HG03521 (cell line): ENCODE measurements at regions not wholly inside any gene's neighbourhood (a gene's known extent, or its start where the extent isn't known, plus 50 kb on each side); places are given as distances from the start of the nearest gene placed in this dataset.

Experiments used
- ATAC-seq: cut with Tn5 transposase; IDR thresholded peaks from one replicate; pipeline ENCODE4 v1.9.1; 2021; ENCODE audit warnings: mild to moderate bottlenecking, moderate library complexity; ENCODE audit not compliant: unreplicated experiment

DNA sequence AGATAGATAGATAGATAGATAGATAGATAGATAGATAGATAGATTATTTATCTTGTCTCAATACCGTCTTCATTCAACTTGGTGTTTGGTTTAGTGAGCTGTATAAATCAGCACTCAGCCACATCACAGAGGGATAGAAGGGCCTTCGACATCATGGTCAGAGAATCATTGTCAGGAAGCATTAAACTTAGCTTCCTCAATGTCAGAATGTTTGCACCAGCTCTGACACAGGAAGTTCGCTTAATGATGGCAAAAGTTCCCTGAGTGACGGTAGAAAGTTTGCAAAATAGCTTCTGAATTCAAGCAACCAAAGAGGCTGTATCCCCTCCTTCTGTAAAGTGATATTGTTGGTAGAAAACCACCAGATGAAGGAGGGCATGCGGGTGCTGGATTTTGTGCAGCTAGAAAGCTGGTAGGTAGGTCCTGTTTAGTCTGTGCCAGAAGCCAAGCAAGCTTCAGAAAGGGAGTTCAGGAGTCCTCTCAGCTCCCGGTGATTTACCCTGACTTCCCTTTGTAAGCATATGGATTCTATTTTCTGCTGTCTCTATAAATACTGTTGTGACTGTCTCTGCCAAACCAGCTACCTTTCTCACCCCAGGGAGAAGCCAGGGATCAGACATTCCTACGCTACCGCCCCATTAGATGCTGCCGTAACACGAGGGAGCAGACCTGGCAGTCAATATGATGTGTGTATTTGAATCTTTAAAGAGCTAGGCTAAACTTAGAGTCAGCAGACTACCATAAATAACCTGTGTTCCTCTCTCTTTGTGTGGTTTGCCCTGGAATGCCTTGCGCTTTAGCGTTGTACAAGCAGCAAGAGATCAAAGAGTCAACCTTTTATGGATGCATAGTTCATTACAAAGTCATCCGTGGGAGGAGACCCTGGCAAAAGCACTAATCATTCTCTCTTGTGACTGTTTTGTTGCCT is 200.5 kb upstream of the KIAA1217 start:
- ATAC-seq = no peak

DNA sequence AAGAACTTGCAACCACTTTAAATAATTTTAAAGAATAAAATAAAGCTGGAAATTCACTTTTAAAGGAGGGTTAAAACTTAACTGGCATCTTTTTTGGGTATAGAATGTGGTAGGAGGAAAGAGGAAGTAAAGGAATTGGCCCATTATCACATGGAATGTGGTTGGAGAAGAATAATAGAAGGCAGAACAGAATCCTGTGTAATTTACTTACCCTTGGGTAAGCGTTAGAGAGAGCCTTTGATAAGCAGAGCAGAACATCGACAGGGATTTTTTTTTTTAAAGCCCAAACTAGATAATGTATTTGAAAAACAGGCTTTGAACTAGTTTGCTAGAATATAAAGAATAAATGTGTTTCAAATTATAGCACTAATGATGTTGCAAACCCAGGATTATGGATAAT is 199.8 kb upstream of the KIAA1217 start:
- no peak for ATAC-seq

DNA sequence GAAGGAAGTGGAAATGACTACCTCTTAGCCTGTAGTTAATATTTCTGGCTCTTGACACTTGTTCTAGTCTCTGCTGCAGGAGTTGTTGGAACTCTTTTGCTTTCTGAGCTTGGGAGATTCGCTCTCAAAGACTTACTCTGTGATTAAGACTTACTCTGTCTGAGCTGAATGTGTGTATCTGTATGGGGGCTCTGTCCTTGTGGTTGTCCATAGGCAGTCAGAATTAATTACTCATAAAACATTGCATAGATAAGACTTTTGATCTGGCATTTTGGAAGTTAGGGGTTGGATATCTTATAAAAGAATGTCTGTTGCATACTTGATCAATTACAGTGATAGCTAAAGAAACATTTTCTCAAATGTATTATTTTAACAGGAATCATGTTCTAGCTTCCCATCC is 199.2 kb upstream of the KIAA1217 start:
- no peak for ATAC-seq

DNA sequence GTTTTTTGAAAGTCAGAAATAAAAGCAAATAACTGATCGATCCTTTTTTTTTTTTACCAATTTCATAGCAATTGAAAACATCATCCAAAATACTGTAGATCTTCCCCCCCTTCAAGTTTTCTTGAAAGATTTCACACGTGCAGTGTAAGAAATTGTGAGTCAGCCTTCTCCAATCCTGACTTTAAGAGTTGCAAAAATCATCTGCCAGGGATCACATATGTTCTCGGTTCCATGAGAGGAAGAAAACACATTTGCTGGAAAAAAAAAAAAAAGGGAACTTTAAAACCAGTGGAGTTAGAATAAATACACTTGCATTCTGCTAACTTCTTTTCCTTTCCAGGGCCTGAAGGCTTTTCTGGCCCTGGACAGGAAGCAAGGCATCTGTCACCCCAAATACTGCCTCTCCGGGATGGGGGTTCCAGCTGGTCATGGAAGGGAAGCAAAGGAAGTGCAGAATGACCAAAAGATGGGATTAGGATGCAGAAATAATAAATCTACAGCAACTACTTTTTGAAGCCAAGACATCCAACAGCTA is 198.4 kb upstream of the KIAA1217 start:
- no peak for ATAC-seq

DNA sequence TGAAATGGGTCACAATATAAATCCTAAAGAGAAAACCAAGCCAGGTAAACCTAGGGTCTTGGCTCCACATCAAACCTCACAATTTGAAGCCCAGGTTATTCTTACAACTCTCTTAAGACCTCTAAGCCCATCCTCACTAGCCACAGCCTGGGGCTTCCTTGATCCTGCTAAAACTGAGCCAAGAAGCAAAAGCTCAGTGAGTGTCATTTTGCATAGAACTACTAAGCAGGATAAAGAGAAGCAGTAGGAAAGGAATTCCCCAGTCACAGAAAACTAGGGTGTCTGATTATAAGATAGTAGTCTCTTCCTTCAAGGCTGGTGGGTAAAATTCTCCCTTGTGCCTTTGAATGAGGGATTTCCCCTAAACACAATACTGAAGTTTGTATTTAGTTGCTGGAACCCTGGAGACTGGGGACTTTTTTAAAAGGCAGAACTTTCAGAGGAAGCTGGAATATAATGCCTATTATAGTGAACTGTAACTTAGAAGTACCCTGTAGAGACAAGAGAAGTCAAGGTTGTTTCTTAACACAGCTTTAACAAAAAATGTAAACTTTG is 196.6 kb upstream of the KIAA1217 start:
- no peak for ATAC-seq

DNA sequence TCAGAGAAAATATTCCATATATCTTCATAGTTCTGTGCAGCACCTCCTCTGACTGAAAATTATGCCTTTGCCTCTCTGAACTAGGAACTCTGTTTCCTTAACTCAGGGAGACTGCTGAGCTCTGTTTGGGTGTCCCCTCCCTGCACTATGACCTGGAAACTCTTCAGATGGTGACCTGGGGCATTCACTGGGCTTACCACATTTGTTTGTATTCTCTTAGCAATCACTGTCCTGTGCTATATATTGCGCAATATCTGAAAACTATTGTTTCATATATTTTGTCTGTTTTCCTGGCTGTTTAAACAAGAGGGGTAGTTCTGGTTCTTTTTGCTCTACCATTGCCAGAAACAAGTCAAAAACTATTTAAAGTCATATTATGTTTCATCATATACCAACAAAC is 181.8 kb upstream of the KIAA1217 start:
- no peak for ATAC-seq

DNA sequence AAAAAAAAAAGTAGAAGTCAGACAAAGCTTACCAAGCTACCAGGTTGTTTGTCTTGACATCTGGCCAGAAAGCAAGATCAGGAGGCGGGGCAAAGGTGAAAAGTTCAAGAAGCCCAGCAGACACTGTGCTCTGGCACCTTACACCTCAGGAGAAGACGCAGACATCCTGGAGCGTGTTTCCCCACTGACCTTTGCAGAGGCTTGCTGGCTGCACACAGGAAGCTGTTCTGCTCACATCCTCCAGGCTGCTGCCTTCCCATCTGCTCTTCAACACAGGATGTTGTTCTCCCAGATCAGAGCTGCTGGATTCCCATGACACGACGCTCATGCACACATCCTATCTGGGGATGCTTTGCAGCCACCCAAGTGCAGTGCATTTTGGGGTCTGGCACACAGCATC is 174.4 kb upstream of the KIAA1217 start:
- no peak for ATAC-seq

DNA sequence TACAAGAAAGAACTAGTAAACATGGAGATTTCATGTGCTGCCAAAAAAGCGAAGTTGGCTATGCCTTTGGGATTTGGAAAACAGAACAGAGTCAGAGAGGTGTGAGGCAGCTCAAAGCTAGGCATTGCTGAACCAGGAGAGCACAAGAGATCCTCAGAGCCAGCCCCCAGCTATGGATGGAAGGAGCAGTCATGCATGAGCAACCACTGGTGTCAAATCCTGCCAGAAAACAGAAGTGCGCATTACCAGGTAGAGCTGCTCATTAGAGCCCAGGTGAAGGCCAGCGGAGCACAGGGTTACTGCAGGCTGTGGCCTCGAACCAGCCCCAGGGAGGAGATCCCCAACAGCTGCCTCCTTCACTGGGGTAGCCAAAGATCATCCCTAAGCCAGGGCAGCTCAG is 173.2 kb upstream of the KIAA1217 start:
- no peak for ATAC-seq

DNA sequence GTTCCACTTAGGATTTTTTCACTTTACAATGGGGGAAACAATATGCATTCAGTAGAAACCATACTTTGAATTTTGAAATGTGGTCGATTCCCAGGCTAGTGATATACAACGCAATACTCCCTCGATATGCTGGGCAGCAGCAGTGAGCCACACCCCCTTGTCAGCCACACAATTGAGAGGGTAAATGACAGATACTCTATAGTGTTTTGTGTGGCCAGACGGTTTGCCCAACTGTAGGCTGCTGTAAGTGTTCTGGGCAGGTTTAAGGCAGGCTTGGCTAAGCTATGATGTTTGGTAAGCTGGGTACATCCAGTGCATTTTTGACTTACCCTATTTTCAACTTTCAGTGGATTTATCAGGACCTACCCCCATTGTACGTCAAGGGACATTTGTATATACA is 169.6 kb upstream of the KIAA1217 start:
- ATAC-seq = no peak

DNA sequence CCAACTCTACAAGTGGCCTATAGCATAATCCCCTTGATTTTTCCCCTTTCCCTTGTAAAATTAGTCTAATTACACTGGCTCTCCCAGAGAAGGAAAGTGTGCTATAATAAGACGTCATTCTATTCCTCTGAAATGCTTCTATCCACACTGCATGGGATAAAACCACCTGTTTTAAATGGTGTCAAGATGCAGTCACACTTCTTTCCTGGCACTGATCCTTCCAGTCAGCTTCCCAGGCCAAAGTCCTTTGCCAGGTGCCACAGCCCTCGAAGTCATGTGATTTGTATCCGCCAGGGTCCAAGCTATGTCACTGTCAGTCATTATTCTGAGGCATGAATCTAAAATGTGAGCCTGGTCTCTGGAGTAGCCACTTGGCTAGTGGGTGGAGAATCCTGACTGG is 169.0 kb upstream of the KIAA1217 start:
- no peak for ATAC-seq

DNA sequence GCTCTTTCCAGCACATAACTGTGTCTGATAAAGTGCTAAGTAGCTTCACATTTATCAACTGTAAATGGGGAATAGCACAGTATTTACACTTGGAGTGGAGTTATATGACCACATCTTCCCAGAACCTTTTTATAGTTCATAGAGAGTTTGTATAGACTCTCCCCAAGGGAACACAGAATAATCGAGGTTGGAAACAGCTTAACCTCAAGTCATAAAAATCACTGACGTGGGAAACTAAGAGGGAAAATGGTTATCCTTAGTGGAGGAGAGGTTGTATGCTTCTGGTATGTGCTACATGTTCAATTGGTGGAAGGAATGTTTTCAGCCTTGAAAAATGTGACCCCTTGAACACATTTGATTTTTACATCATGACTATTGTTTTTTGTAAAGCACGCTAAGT is 167.9 kb upstream of the KIAA1217 start:
- no peak for ATAC-seq

DNA sequence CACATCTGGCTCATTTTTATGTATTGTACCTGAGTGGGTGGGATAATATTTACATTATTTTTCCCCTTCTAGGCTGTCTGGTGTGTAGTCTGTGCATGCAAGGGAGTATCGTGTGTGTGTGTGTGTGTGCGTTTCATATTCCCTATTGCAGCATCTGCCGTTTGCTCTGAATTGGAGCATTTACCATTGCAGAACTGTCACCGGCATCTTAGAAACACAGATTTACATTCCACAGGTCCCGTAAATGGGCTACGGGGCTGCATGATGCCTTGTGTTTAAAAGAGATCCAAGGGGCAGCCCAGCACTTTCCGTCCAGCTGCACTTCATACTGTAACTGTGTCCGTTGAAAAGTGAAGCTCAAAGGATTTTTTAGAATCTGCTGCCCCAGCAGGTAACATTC is 167.1 kb upstream of the KIAA1217 start:
- ATAC-seq = no peak

DNA sequence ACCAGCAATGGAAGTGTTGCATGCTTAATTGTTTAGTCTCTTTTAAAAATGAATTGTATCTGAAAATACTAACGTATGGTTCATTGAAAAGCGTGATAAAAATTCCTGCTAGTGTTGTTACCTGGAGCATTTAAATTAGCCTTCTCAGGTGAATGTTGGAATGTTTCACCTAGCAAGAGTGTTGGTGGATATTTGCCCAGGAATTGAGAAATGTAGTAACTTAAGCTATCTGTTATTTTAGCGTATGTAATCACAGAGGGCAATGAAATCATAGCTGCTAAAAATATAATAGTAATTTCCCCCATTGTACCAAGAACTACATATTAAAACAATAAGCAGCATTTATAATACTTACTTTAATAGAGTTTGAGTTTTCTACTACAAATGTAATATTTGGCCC is 166.1 kb upstream of the KIAA1217 start:
- no peak for ATAC-seq

DNA sequence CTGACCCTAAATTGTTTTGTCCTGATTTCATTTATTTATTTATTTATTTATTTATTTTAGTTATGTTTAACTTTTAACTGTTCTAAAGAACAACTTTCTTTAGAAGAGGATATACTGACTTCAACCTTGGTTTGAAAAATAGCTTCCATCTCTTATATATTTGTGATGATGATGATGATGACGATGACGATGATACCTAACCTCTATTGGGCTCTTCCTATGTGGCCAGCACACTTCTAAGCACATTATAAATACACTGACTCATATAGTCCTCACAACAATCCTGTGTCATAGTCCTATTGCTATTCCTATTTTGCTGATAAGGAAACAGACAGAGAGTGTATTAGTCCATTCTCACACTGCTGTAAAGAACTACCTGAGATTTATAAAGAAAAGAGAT is 162.9 kb upstream of the KIAA1217 start:
- no peak for ATAC-seq

DNA sequence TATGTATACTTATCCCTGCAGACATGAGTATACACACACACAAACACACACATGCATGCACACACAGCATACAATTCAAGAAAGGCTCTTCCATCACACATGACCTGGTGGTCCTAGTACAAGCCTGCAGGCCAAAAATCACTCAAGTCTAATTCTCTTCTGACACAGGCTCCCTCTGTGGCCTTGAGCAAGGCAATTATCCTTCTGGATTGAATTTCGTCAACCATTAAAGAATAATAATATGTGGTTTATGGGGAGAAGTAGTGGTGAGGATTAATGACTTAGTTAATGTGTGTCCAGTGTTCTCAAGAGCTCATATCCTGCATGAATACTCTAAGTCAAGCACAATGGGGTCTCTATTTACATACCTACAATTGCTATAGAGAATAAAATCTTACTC is 161.8 kb upstream of the KIAA1217 start:
- no peak for ATAC-seq

DNA sequence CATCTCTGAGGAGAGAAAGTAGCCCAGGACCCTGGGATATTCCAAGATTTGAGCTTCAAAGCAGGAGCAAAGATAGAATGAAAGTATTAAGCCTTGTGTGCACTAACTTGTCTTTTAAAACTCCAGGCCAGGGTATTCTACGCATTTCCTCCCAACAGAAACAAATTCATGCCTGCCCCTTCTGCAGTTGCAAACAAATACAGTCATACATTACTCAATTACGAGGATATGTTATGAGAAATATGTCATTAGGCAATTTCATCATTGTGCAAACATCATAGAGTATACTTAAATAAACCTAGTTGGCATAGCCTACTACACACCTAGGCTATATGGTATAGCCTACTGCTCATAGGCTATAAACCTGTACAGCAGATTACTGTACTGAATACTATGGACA is 154.5 kb upstream of the KIAA1217 start:
- ATAC-seq = no peak

DNA sequence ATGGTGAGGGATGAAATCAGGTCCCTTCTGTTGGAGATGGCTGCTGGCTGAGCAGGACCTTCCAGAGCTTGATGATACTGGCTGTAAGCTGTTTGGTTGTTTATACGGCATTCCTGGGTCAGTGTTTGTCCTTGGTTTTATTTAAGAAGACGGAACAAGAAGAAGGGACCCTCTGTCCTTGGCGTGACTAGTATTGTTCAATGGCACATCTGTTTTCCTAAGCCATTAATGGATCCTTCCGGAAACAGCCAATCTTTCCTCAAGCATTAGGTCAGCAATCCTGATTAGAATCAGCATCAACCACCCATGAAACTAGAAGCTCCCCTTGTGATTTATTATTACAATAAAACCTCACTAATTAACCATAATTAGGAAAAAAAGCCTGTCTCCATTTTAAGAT is 128.7 kb upstream of the KIAA1217 start:
- no peak for ATAC-seq

DNA sequence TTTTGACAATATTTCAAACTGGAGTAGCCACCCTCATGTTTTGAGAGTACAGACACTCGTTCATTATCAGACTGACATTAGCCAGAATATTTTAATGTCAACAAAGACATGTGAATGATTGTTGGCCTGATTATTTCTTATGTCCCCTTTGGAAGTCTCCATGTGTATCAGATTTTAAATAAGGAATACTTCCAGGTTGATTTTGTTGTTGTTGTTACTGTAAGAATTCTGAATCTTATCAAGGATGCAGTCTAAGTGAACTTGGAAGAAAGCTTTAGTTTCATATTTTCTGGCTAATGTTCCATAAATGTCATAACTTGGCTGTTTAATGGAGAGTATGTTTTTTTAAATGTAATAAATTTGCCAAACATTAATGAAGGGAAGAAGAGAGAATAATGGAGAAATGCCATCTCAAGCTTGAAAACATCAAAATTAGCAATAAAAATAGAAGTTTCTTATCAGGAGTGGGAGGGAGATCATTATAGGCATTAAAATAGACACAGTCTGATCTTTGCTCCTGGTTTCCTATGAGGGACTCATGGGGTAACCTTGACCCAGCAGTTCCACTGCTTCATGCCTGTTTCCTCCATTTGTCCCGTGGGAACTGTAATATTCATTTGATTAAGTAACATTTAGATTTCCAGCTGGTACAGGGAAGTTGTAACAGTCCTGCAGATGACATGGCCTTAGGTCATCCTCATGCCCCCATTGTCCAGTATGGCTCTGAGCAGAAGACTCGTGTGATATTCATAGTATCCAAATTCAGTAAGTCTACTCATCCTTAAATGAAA is 122.4 kb upstream of the KIAA1217 start:
- ATAC-seq = no peak

DNA sequence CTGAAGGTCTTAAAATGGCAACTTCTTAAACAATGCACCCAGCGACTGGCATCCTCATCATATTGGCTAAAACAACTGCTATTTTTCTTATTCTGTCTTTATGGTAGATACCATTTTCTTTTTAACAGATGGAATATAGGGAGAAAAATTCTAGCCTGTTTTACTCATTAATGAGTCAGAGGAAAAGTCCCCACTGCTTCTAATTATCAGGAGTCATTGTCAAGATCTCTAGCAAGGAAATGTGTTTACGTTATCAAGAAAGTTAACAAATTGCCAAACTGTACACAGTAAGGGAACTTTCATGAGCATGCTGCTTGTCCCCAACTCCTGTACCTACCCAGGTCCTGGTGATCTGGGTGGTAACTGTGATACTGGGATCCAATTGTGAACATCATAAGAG is 117.7 kb upstream of the KIAA1217 start:
- no peak for ATAC-seq

DNA sequence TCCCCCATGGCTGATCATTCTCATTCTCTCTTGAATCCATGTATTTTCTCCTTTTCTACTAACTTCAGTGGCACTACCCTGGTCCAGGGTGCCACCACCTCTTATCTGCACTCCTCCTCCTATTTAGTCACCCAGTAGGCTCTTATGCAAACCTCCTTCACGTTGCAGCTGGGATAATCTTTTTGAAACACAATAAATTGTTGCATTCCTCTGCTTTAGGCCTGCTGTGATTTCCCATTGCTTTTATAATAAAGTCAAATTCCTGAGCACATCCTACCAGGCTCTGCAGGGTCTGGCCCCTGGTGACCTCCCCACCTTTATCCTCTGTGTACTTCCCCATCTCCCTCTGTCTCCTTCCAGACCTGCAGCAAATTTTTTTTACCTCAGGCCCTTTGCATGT is 112.7 kb upstream of the KIAA1217 start:
- no peak for ATAC-seq

DNA sequence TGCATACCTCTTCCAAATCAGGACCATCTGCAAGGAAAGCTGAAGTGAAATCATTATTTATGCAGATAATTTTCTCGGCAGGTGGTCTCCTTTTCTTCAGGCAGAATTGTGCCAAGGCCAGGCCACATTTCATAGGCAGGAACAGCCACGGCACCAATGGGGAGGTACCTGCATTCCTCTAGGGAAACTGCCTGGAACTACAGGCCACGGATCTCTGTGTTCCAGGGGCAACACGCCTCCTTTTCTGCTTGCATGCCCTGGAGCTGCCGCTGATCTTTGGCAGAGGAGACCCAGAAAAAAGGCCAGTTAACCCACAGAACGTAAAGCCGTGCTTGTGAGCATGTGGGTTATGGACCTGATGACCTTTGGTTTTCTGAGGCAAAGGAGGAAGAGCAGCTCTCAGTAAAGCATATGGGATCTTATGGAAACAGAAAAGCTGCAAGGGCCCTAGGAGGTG is 111.2 kb upstream of the KIAA1217 start:
- ATAC-seq = no peak

DNA sequence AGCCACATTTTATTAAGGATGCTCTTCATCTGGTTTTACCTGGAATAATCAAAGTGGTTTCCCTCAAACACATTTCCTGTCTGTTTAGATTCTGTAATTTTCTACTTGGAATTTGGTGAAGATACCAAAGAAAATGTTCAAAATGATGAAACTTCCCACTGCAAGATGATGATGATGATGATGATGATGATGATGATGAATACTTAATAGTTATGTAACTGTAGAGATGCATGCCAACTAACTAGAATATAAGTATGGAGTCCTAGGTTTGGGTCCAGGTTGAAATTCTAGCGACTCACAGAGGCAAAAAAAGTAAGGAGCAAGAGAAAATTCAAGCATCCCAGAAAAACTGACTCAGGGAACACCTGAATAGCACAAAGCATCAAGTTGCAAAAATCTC is 104.0 kb upstream of the KIAA1217 start:
- no peak for ATAC-seq
